Osteoblast (primary cell): ENCODE measurements at regions not wholly inside any gene's neighbourhood (a gene's known extent, or its start where the extent isn't known, plus 50 kb on each side); places are given as distances from the start of the nearest gene placed in this dataset.

Source experiments
- DNase-seq: peaks from one replicate; pipeline ENCODE4 v3.0.0; 2011; ENCODE audit warnings: low spot score, mixed read lengths; ENCODE audit not compliant: insufficient read length; ENCODE audit errors: missing footprints
- H2AFZ ChIP-seq: 2 replicates; pipeline ENCODE4 v1.6.0; 2011; ENCODE audit warnings: mild to moderate bottlenecking, low read length
- H3K27ac ChIP-seq: 2 replicates; pipeline ENCODE4 v1.5.1; 2011; ENCODE audit warnings: mild to moderate bottlenecking, low read depth, low read length, moderate library complexity
- H3K27me3 ChIP-seq: 2 replicates; pipeline ENCODE4 v1.6.0; 2012; ENCODE audit warnings: mild to moderate bottlenecking, control low read depth, inconsistent platforms, low read length, moderate library complexity; ENCODE audit not compliant: insufficient read depth
- H3K36me3 ChIP-seq: 2 replicates; pipeline ENCODE4 v1.5.1; 2011; ENCODE audit warnings: mild to moderate bottlenecking, low read length, control low read depth, moderate library complexity; ENCODE audit not compliant: insufficient read depth
- H3K4me1 ChIP-seq: 2 replicates; pipeline ENCODE4 v1.5.1; 2011; ENCODE audit warnings: mild to moderate bottlenecking, low read length, control low read depth, moderate library complexity; ENCODE audit not compliant: insufficient read depth
- H3K4me2 ChIP-seq: 2 replicates; pipeline ENCODE4 v1.6.0; 2011; ENCODE audit warnings: mild to moderate bottlenecking, low read length; ENCODE audit not compliant: insufficient read depth
- H3K4me3 ChIP-seq: fragments of 200-600 bp; sonication (generic); 3 replicates; pipeline ENCODE4 v1.5.1; 2012; ENCODE audit warnings: mild to moderate bottlenecking, low read length, inconsistent platforms; ENCODE audit not compliant: insufficient read depth
- H3K79me2 ChIP-seq: 2 replicates; pipeline ENCODE4 v1.6.0; 2012; ENCODE audit warnings: mild to moderate bottlenecking, low read length, control low read depth, inconsistent platforms; ENCODE audit not compliant: insufficient read depth
- H3K9me3 ChIP-seq: 2 replicates; pipeline ENCODE4 v1.5.1; 2011; ENCODE audit warnings: low read depth, low read length, control low read depth
- H4K20me1 ChIP-seq: 2 replicates; pipeline ENCODE4 v1.6.0; 2012; ENCODE audit warnings: mild to moderate bottlenecking, low read length, control low read depth; ENCODE audit not compliant: insufficient read depth
- CTCF ChIP-seq: IDR thresholded peaks from 2 replicates; pipeline ENCODE4 v1.5.1; 2011; ENCODE audit warnings: mild to moderate bottlenecking, low read depth, low read length, moderate library complexity; ENCODE audit errors: extremely low read depth

- peak overlapping the region; percentile 4 for H2AFZ ChIP-seq
- peak overlapping the region; percentile 84 for H3K4me2 ChIP-seq
- peaks cover 25% of the 10 kb centered on the region for H3K4me1 ChIP-seq
- TF ChIP-seq CTCF: no peak
- no peaks in the 10 kb centered on the region for H3K9me3 ChIP-seq
- H4K20me1 ChIP-seq: no peaks in the 10 kb centered on the region
- H3K4me3 ChIP-seq: peak overlapping the region; percentile 56
- DNase-seq: peak; percentile 83
- no peaks in the 10 kb centered on the region for H3K79me2 ChIP-seq
- H3K27me3 ChIP-seq: no peaks in the 10 kb centered on the region
- peak overlapping the region; percentile 98 for H3K27ac ChIP-seq
- no peaks in the 10 kb centered on the region for H3K36me3 ChIP-seq
Observed at GRCh38 chr5:60540856-60541805, 158.8 kb downstream of the DEPDC1B start.

- H3K36me3 ChIP-seq: no peaks in the 10 kb centered on the region
- H4K20me1 ChIP-seq: no peaks in the 10 kb centered on the region
- H3K4me3 ChIP-seq: no peak overlapping the region
- H3K27ac ChIP-seq: no peak overlapping the region
- H3K27me3 ChIP-seq: no peaks in the 10 kb centered on the region
- no peaks in the 10 kb centered on the region for H3K79me2 ChIP-seq
- H2AFZ ChIP-seq: no peak overlapping the region
- peaks cover 25% of the 10 kb centered on the region for H3K4me1 ChIP-seq
- H3K4me2 ChIP-seq: no peak overlapping the region
- no peak for DNase-seq
- no peak for TF ChIP-seq CTCF
- H3K9me3 ChIP-seq: no peaks in the 10 kb centered on the region
Observed at GRCh38 chr5:60538955-60539866, 160.8 kb downstream of the DEPDC1B start.

- no peak overlapping the region for H2AFZ ChIP-seq
- no peaks in the 10 kb centered on the region for H3K9me3 ChIP-seq
- no peaks in the 10 kb centered on the region for H3K36me3 ChIP-seq
- no peaks in the 10 kb centered on the region for H3K27me3 ChIP-seq
- no peak overlapping the region for H3K27ac ChIP-seq
- H3K4me2 ChIP-seq: no peak overlapping the region
- no peak for TF ChIP-seq CTCF
- no peak overlapping the region for H3K4me3 ChIP-seq
- no peak for DNase-seq
- no peaks in the 10 kb centered on the region for H4K20me1 ChIP-seq
- H3K4me1 ChIP-seq: peaks cover 25% of the 10 kb centered on the region
- H3K79me2 ChIP-seq: no peaks in the 10 kb centered on the region
Observed at GRCh38 chr5:60538426-60538825, 161.5 kb downstream of the DEPDC1B start.
